Stimulated activated naive B cell treated with anti-CD40 and anti-IgM and Interleukin-4, amounts not matched to agents 10 μg/mL and 1 μg/mL and 100 μg/mL, for 72 hours (primary cell): ENCODE measurements at regions not wholly inside any gene's neighbourhood (a gene's known extent, or its start where the extent isn't known, plus 50 kb on each side); places are given as distances from the start of the nearest gene placed in this dataset.
"Not testable (repeated sequence)": the region's sequence is repeated elsewhere in the genome, so short reads cannot be mapped to it uniquely, and the experiment has no call there.

Source experiments
- ATAC-seq, 2 donors: fragments of 150-1000 bp; cut with Tn5 transposase; replicated peaks; 2 replicates each; pipeline ENCODE4 v1.10.0; 2021; ENCODE audit warnings: moderate library complexity in 1 of 2
- DNase-seq: peaks from one replicate; pipeline ENCODE4 v3.0.0; 2021
- H3K27ac Mint-ChIP-seq: one replicate; pipeline ENCODE4 v1.8.0; 2022; ENCODE audit warnings: mild to moderate bottlenecking, mixed read lengths
- H3K27me3 Mint-ChIP-seq, 2 donors: one replicate each; pipeline ENCODE4 v1.8.0; 2022; ENCODE audit warnings: mixed read lengths in 2 of 2
- H3K36me3 Mint-ChIP-seq, 2 donors: one replicate each; pipeline ENCODE4 v1.8.0; 2022; ENCODE audit warnings: mixed read lengths in 2 of 2, mild to moderate bottlenecking in 1 of 2
- H3K4me1 Mint-ChIP-seq, 2 donors: one replicate each; pipeline ENCODE4 v1.8.0; 2022; ENCODE audit warnings: mixed read lengths in 2 of 2, mild to moderate bottlenecking in 1 of 2
- H3K4me3 Mint-ChIP-seq, 2 donors: one replicate each; pipeline ENCODE4 v1.8.0; 2022; ENCODE audit warnings: mild to moderate bottlenecking in 2 of 2, mixed read lengths in 2 of 2, moderate library complexity in 1 of 2
- H3K9me3 Mint-ChIP-seq, 2 donors: one replicate each; pipeline ENCODE4 v1.8.0; 2022; ENCODE audit warnings: mixed read lengths in 2 of 2, mild to moderate bottlenecking in 1 of 2

GRCh38 chr13:80529734-80530133, 188.8 kb upstream of the SPRY2 start:
- Mint-ChIP-seq H3K4me1 (no peaks in the 10 kb centered on the region), H3K36me3 (no peaks in the 10 kb centered on the region), H3K4me3 (no peak overlapping the region), H3K27ac (no peak overlapping the region), H3K9me3 (peaks cover 5 to 8% of the 10 kb centered on the region in 2 donors), H3K27me3 (no peaks in the 10 kb centered on the region)
- DNase-seq, result no peak
- no peak for ATAC-seq

GRCh38 chr13:80528733-80529132, 187.8 kb upstream of the SPRY2 start:
- Mint-ChIP-seq H3K27me3 (no peaks in the 10 kb centered on the region), H3K9me3 (peaks cover 5 to 8% of the 10 kb centered on the region in 2 donors), H3K4me1 (no peaks in the 10 kb centered on the region), H3K4me3 (no peak overlapping the region), H3K27ac (no peak overlapping the region), H3K36me3 (no peaks in the 10 kb centered on the region)
- no peak for ATAC-seq
- no peak for DNase-seq

GRCh38 chr13:80527400-80527799, 186.5 kb upstream of the SPRY2 start:
- H3K36me3 Mint-ChIP-seq, result no peaks in the 10 kb centered on the region
- no peak overlapping the region for H3K27ac Mint-ChIP-seq
- no peak for DNase-seq
- peaks cover 5 to 8% of the 10 kb centered on the region in 2 donors for H3K9me3 Mint-ChIP-seq
- H3K4me1 Mint-ChIP-seq, result no peaks in the 10 kb centered on the region
- H3K27me3 Mint-ChIP-seq, result no peaks in the 10 kb centered on the region
- ATAC-seq, result no peak
- no peak overlapping the region for H3K4me3 Mint-ChIP-seq

GRCh38 chr13:80524447-80525215, 183.7 kb upstream of the SPRY2 start:
- ATAC-seq (no peak), DNase-seq (no peak)
- no peaks in the 10 kb centered on the region for H3K36me3 Mint-ChIP-seq
- no peaks in the 10 kb centered on the region for H3K4me1 Mint-ChIP-seq
- no peaks in the 10 kb centered on the region for H3K27me3 Mint-ChIP-seq
- H3K27ac Mint-ChIP-seq, result no peak overlapping the region
- no peak overlapping the region for H3K4me3 Mint-ChIP-seq
- no peaks in the 10 kb centered on the region for H3K9me3 Mint-ChIP-seq

GRCh38 chr13:80523134-80523533, 182.2 kb upstream of the SPRY2 start:
- H3K27me3 Mint-ChIP-seq, result no peaks in the 10 kb centered on the region

DNA sequence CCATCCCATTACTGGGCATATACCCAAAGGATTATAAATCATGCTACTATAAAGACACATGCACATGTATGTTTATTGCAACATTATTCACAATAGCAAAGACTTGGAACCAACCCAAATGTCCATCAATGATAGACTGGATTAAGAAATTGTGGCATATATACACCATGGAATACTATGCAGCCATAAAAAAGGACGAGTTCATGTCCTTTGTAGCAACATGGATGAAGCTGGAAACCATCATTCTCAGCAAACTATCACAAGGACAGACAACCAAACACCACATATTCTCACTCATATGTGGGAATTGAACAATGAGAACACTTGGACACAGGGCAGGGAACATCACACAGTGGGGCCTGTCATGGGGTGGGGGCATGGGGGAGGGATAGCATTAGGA, 181.5 kb upstream of the SPRY2 start:
- ATAC-seq, DNase-seq, H3K9me3 Mint-ChIP-seq, H3K4me3 Mint-ChIP-seq, H3K27me3 Mint-ChIP-seq, H3K36me3 Mint-ChIP-seq, H3K27ac Mint-ChIP-seq, H3K4me1 Mint-ChIP-seq: not testable (repeated sequence)

More at GRCh38 chr13:80523134-80523533, 182.2 kb upstream of the SPRY2 start:
- ATAC-seq (no peak), DNase-seq (no peak)
- Mint-ChIP-seq H3K36me3 (no peaks in the 10 kb centered on the region), H3K27ac (no peak overlapping the region), H3K4me1 (no peaks in the 10 kb centered on the region), H3K4me3 (no peak overlapping the region), H3K9me3 (peaks cover 0 to 2% of the 10 kb centered on the region in 2 donors)

GRCh38 chr13:80516818-80517348, 176.0 kb upstream of the SPRY2 start:
- ATAC-seq (no peak), DNase-seq (no peak)
- Mint-ChIP-seq H3K36me3 (no peaks in the 10 kb centered on the region), H3K4me3 (no peak overlapping the region), H3K9me3 (peaks cover 6 to 14% of the 10 kb centered on the region in 2 donors), H3K4me1 (no peaks in the 10 kb centered on the region), H3K27ac (no peak overlapping the region), H3K27me3 (no peaks in the 10 kb centered on the region)

- Mint-ChIP-seq H3K4me3 (no peak overlapping the region), H3K36me3 (no peaks in the 10 kb centered on the region), H3K9me3 (peaks cover 6 to 14% of the 10 kb centered on the region in 2 donors), H3K4me1 (no peaks in the 10 kb centered on the region), H3K27me3 (no peaks in the 10 kb centered on the region), H3K27ac (no peak overlapping the region)
- DNase-seq (no peak), ATAC-seq (no peak)
Measured at GRCh38 chr13:80515296-80515695, 174.4 kb upstream of the SPRY2 start.

- DNase-seq (no peak), ATAC-seq (no peak)
- no peak overlapping the region for H3K4me3 Mint-ChIP-seq
- H3K27ac Mint-ChIP-seq, result no peak overlapping the region
- H3K36me3 Mint-ChIP-seq, result no peaks in the 10 kb centered on the region
- H3K9me3 Mint-ChIP-seq, result peaks cover 6 to 12% of the 10 kb centered on the region in 2 donors
- H3K4me1 Mint-ChIP-seq, result no peaks in the 10 kb centered on the region
- no peaks in the 10 kb centered on the region for H3K27me3 Mint-ChIP-seq
Measured at GRCh38 chr13:80513196-80513595, 172.3 kb upstream of the SPRY2 start.

- Mint-ChIP-seq H3K27ac (no peak overlapping the region), H3K9me3 (peaks cover 5 to 6% of the 10 kb centered on the region in 2 donors), H3K36me3 (peaks cover 4% of the 10 kb centered on the region in 2 donors), H3K4me3 (no peak overlapping the region), H3K4me1 (no peaks in the 10 kb centered on the region), H3K27me3 (no peaks in the 10 kb centered on the region)
- no peak for ATAC-seq
- DNase-seq, result no peak
Measured at GRCh38 chr13:80510686-80511085, 169.8 kb upstream of the SPRY2 start.

GRCh38 chr13:80509264-80509663, 168.3 kb upstream of the SPRY2 start:
- Mint-ChIP-seq H3K4me3 (no peak overlapping the region), H3K27me3 (no peaks in the 10 kb centered on the region), H3K4me1 (peaks cover 2 to 4% of the 10 kb centered on the region in 2 donors), H3K9me3 (peaks cover 10 to 16% of the 10 kb centered on the region in 2 donors), H3K36me3 (peaks cover 5% of the 10 kb centered on the region in 2 donors), H3K27ac (no peak overlapping the region)
- ATAC-seq (no peak), DNase-seq (no peak)

DNA sequence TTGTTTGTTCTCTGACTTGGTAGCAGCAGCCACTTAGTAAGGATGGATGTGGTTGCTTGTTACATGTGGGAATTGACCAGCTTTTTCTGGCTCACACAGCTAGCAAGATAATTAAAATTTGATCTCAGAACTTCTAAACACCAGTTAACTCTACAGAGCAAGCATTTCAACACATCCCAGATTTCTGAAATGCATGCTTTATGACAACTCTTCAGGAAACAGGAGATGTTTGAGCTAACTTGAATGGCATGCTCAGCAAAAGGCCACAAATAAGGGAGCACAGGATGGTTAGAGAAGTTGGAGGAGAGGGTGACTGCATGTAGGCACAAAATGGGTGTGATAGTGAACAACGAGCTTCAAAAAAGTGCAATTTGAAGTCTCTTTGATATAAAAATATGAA, 167.1 kb upstream of the SPRY2 start:
- Mint-ChIP-seq H3K36me3 (peaks cover 5% of the 10 kb centered on the region in 2 donors), H3K9me3 (peaks cover 10 to 16% of the 10 kb centered on the region in 2 donors), H3K4me1 (peaks cover 2 to 5% of the 10 kb centered on the region in 2 donors), H3K4me3 (no peak overlapping the region), H3K27me3 (no peaks in the 10 kb centered on the region), H3K27ac (no peak overlapping the region)
- DNase-seq, result no peak
- ATAC-seq, result no peak

DNA sequence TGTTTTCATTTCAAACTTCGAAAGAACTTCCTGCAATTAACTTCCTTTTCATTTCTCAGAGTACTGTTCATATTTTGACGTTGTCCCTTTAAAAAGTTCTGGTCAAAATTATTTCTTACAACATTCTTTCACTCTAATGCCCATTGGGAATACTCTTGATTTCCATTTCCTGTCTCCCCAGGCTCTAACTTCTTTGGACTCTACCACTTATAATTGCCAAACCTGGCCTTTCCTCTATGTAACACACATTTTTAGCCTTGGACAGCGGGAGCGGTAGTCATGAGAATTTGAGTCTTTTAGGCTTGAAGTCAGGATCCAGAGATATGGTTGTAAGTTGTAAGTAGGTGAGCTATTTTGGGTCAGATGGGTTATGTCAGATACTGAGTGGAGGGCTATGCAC, 163.5 kb upstream of the SPRY2 start:
- Mint-ChIP-seq H3K4me3 (no peak overlapping the region), H3K4me1 (peaks cover 2 to 5% of the 10 kb centered on the region in 2 donors), H3K9me3 (peaks cover 10 to 16% of the 10 kb centered on the region in 2 donors), H3K27me3 (no peaks in the 10 kb centered on the region), H3K36me3 (peaks cover 5% of the 10 kb centered on the region in 2 donors), H3K27ac (no peak overlapping the region)
- DNase-seq (no peak), ATAC-seq (no peak)

- DNase-seq (no peak), ATAC-seq (no peak)
- Mint-ChIP-seq H3K36me3 (peaks cover 5% of the 10 kb centered on the region in 2 donors), H3K4me1 (peaks cover 2 to 5% of the 10 kb centered on the region in 2 donors), H3K9me3 (peaks cover 10 to 16% of the 10 kb centered on the region in 2 donors), H3K27ac (no peak overlapping the region), H3K27me3 (no peaks in the 10 kb centered on the region), H3K4me3 (no peak overlapping the region)
Measured at GRCh38 chr13:80502359-80502758, 161.4 kb upstream of the SPRY2 start.

DNA sequence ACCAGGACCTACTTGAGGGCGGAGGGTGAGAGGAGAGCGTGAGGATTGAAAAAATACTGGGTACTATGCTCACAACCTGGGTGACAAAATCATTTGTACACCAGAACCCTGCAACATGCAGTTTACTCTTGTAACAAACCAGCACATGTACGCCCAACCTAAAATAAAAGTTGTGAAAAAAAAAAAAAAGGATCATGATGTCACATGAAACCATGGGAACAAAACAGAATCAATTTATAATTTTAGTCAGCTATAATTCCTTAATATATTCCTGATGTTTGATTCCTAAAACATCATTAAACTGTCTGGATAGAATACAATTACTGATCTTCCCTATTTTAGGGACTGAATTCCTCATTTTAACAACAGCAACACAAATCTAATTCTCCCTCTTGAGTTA, 160.6 kb upstream of the SPRY2 start:
- Mint-ChIP-seq H3K36me3 (peaks cover 5% of the 10 kb centered on the region in 2 donors), H3K27ac (no peak overlapping the region), H3K4me1 (peaks cover 2 to 5% of the 10 kb centered on the region in 2 donors), H3K4me3 (no peak overlapping the region), H3K27me3 (no peaks in the 10 kb centered on the region), H3K9me3 (peaks cover 10 to 16% of the 10 kb centered on the region in 2 donors)
- ATAC-seq (no peak), DNase-seq (no peak)
